ENCODE measurements at regions not wholly inside any gene's neighbourhood (a gene's known extent, or its start where the extent isn't known, plus 50 kb on each side); places are given as distances from the start of the nearest gene placed in this dataset.

- no peak for FAIRE-seq
- H4K20me1 ChIP-seq (replicated peaks; ENCODE audit: control insufficient read depth, insufficient read depth, low read length): no peaks in the 10 kb centered on the region
- intact Hi-C loops (cut with micrococcal nuclease) (no loop called here), in situ Hi-C loops (cut with MboI) (no loop called here)
- H3K4me2 ChIP-seq (ENCODE audit: insufficient read depth, low read length): no peak overlapping the region
- H3K9me3 ChIP-seq (replicated peaks; ENCODE audit: control insufficient read depth, insufficient read depth, low read depth, low read length): no peaks in the 10 kb centered on the region
- TF ChIP-seq KAT2B (IDR thresholded peaks at IDR 0.05; ENCODE audit: low read depth, low read length) (no peak), GATAD2B (IDR thresholded peaks at IDR 0.05; ENCODE audit: borderline replicate concordance) (no peak), CBX2 (IDR thresholded peaks at IDR 0.05; ENCODE audit: insufficient read depth, low read length, poor library complexity, severe bottlenecking) (no peak), CXXC5 (CRISPR knock-in tag; IDR thresholded peaks at IDR 0.05) (no peak), ZNF644 (tag; IDR thresholded peaks at IDR 0.05; ENCODE audit: low read depth) (no peak), MXD1 (CRISPR knock-in tag; IDR thresholded peaks at IDR 0.05; ENCODE audit: borderline replicate concordance, poor library complexity, severe bottlenecking) (no peak), TBL1XR1 (IDR thresholded peaks at IDR 0.05; ENCODE audit: low read length in 2 of 2) (no peak), BRCA1 (IDR thresholded peaks at IDR 0.05) (no peak), BRCA1 (CRISPR knock-in tag; IDR thresholded peaks at IDR 0.05) (no peak), ZNF609 (CRISPR knock-in tag; IDR thresholded peaks at IDR 0.05; ENCODE audit: borderline replicate concordance) (no peak), GTF2A2 (tag; IDR thresholded peaks at IDR 0.05) (no peak)
- no peak for ATAC-seq
- H3K79me2 ChIP-seq (ENCODE audit: control insufficient read depth, insufficient read depth, low read length): no peaks in the 10 kb centered on the region
- ChIA-PET POLR2A (no interaction called here), CTCF (ENCODE audit: low intra/inter-chr PET ratio) (no interaction called here)
- H3K27me3 ChIP-seq (ENCODE audit: control insufficient read depth in 2 of 2, insufficient read depth in 2 of 2, low read length in 2 of 2): no peaks in the 10 kb centered on the region
- H3K9me1 ChIP-seq (ENCODE audit: control insufficient read depth, insufficient read depth, low read length): no peaks in the 10 kb centered on the region
- H3K4me3 ChIP-seq: no peak overlapping the region
- DNase-seq (ENCODE audit: extremely low read depth in 1 of 4, low spot score in 3 of 4): no peak
- H3K4me1 ChIP-seq (replicated peaks in 1 of 2; ENCODE audit: control insufficient read depth in 2 of 2, insufficient read depth in 2 of 2, low read length in 2 of 2): no peaks in the 10 kb centered on the region
- 0% methylated on average over 1 of the region's 1 CpG for WGBS (ENCODE audit: insufficient coverage, low coverage, missing lambda C conversion rate)
- H3K27ac ChIP-seq (ENCODE audit: extremely low read depth, low read depth, low read length): no peak overlapping the region
- H2AFZ ChIP-seq (ENCODE audit: low read depth, low read length): no peak overlapping the region
- BruUV-seq (replicated peaks): no TSS peak
- H3K9ac ChIP-seq (ENCODE audit: insufficient read depth in 1 of 2, low read depth in 2 of 2, low read length in 2 of 2): no peak overlapping the region
- no peaks in the 10 kb centered on the region for H3K36me3 ChIP-seq (ENCODE audit: control insufficient read depth, insufficient read depth, low read length)
These were observed 145.6 kb upstream of the FAT4 start for GRCh38 chr4:125169192-125169591.
